HG03175 (cell line): ENCODE measurements at regions not wholly inside any gene's neighbourhood (a gene's known extent, or its start where the extent isn't known, plus 50 kb on each side); places are given as distances from the start of the nearest gene placed in this dataset.
"Not testable (repeated sequence)": the region's sequence is repeated elsewhere in the genome, so short reads cannot be mapped to it uniquely, and the experiment has no call there.

Experiments used
- ATAC-seq: cut with Tn5 transposase; IDR thresholded peaks from one replicate; pipeline ENCODE4 v1.9.1; 2021; ENCODE audit warnings: mild to moderate bottlenecking, moderate library complexity; ENCODE audit not compliant: unreplicated experiment

GRCh38 chr4:134911941-134912340 is 710.4 kb upstream of the PABPC4L start:
- no peak for ATAC-seq

- ATAC-seq, result no peak
These were observed 704.9 kb upstream of the PABPC4L start for GRCh38 chr4:134906404-134907023.

- no peak for ATAC-seq
These were observed 703.5 kb upstream of the PABPC4L start for GRCh38 chr4:134905061-134905460.

DNA sequence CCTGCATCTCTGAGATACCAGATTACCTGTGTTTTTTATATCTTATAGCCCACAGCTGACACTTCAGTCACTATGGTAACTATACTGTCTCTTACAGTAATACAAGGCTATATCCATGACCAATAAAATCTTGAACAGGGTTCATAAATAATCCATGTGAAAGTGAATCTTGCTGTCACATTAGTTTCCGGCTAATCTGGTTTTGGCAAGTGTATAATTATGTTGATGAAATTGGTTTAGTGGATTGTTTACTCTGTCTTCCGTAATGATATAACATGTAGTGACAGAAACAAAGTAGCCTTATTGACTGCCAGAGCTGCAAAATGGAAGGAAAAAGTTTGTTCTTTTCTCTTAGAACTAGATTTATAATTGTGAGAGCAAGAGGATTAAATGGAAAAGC is 686.6 kb upstream of the PABPC4L start:
- no peak for ATAC-seq

- no peak for ATAC-seq
These were observed 683.8 kb upstream of the PABPC4L start for GRCh38 chr4:134885436-134885835.

GRCh38 chr4:134883831-134884449 is 682.4 kb upstream of the PABPC4L start:
- no peak for ATAC-seq

DNA sequence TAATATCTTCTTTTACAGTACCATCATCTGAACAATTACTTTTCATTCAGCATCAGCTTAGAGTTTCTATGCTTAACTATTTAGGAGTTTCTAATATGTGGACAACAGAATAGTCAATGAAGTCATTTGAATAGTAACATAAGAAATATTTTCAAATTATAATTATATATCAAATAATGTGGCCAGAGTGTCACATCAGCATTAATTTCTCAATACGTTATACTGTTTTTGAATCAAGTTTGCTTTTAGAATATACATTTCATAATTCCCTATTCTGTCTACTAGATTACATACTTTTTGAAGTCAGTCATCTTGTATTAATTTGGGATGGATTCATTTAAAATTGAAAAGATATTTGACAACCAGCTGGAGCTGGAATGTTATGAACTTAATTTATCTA is 677.4 kb upstream of the PABPC4L start:
- no peak for ATAC-seq

DNA sequence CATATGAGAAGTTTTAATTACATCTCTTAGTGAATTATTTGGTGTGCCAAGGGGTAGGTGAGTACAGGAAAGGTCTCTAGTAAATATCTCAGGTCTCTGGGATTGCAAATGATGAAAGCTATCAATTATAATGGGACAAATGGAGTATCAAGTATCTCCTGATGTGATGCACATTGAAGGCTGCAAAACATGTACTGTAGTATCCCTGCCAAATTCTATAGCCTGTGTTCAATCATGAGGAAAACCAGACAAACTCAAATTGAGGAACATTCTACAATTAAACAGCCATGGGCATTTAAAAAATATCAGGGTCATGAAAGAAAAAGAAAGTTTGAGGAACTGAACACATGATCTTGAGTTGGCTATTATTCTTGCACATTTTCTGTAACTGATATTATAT is 665.4 kb upstream of the PABPC4L start:
- no peak for ATAC-seq

DNA sequence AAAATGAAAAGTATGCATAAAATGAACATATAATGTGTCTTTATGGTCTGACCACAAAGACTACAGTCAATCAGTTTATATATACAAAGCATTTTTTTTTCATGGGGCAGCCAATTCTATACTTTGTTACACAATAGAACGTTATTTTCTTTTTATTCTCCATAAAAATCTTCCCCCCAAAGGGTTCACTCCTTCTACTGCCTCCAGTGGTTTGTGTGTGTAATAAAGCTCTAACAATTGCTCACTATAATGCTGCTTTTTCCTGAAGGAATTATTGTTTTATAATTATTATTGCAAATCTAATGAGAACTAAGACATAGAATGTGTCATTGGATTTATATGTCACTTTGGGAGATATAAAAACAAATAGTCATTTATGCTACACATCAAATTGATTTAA is 664.1 kb upstream of the PABPC4L start:
- ATAC-seq, result no peak

DNA sequence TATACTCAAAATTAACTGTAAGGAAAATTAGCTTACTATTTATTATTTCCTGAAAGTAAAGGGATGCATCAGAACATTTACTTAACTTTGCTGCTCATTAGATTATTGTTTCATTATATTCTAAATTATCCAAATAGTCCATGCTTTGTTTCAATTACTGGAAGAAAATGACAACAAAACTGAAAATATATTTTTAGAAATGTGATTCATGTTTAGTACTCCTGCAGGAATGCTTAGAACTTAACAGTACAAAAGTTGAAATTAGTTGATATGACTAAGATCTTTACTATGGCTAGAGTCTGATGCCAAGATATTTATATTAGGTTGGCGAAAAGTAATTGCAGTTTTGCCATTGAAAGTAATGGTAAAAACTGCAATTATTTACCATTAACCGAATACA is 660.5 kb upstream of the PABPC4L start:
- no peak for ATAC-seq

GRCh38 chr4:134848681-134849080 is 647.1 kb upstream of the PABPC4L start:
- ATAC-seq, result no peak

GRCh38 chr4:134830741-134831140 is 629.2 kb upstream of the PABPC4L start:
- not testable (repeated sequence) for ATAC-seq

- no peak for ATAC-seq
These were observed 611.0 kb upstream of the PABPC4L start for GRCh38 chr4:134812611-134813010.

GRCh38 chr4:134807231-134807745 is 605.7 kb upstream of the PABPC4L start:
- no peak for ATAC-seq

- no peak for ATAC-seq
These were observed 597.0 kb upstream of the PABPC4L start for GRCh38 chr4:134798573-134798972.

DNA sequence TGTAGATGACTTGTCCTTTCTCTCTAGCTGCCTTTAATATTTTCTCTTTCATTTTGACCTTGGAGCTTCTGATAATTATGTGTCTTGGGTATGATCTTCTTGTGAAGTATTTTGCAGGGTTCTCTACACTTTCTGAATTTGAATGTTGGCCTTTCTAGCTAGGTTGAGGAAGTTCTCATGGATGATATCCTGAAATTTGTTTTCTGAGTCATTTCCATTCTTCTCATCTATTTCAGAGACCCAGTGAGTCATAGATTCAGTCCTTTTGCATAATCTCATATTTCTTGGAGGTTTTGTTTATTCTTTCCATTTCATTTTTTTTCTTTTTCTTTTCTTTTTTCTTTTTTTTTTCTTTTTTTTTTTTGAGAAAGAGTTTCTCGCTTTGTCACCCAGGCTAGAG is 585.7 kb upstream of the PABPC4L start:
- ATAC-seq, result no peak

- ATAC-seq, result no peak
These were observed 578.7 kb upstream of the PABPC4L start for GRCh38 chr4:134780244-134780643.

DNA sequence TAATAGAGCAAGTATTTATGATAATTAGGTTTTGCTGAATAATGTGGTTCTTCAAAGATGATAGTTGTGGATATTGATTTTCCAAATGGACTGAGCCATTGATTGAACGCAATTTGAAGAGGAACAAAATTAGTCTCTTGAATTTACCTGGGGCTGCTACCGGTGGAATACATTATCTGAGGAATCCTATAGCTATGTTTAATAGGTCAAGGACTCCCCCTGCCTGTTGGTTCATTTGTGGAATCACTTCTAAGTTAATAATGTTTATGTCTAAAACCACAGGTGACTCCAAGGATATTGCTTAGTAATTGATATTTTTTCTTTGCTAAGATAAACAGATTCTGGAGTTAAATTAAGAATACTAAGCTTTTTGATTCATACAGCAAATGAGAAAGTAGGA is 576.0 kb upstream of the PABPC4L start:
- no peak for ATAC-seq

DNA sequence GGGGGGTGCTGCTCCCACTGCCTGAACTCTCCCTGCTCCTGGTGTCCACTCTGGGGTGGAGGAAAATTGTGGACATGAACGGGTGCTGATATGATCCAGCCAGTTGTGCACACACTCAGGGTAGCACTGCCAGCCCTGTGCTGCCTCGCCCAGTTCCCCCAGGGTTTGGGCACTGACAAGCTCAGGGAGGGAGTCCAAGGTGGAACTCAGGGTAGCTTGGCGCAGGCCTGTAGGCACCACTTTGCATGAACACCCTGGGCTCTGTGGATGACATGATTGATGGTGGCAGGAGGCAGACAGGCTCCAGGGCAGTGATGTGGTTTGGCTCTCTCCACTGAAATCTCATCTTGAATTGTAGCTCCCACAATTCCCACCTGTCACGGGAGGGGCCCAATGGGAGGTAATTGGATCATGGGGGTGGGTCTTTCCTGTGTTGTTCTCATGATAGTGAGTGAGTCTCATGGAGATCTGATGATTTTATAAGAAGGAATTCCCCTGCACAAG is 572.0 kb upstream of the PABPC4L start:
- no peak for ATAC-seq

DNA sequence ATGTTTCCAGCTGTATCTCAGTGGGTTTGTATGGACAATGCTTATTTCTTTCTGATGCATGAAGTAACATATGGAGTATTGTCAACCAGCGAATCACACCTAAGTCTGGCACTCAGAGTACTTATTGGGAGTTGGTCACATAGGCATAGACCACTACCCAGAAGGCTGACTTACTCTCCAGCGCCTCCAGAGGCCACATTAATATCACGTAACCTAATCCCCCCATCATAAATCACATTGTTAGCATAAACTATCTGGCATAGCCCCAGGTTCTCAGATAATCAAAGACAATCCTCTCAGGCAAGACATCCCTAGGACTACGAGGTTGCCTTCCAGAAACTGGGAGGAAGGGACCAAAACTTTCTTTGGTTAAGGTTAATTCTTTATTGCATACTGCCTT is 560.5 kb upstream of the PABPC4L start:
- no peak for ATAC-seq

DNA sequence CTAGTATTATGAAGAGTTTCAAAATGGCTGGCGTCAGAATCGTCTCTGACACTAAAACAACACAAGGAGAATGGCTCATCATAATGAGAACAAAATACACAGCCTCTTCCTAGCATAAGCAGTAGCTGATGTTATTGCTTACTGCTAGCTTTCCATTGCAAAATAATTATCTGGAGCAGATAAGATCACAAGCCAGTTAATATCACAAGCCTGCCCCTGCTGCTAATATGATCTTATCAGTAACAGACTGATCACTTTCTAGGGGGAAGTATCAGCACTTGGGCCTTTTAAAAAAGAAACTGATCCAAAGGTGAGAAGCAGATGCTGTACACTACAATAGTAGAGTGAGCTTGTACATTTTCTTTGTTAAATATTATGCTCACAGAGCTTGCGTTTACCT is 554.8 kb upstream of the PABPC4L start:
- no peak for ATAC-seq

GRCh38 chr4:134754301-134755019 is 552.9 kb upstream of the PABPC4L start:
- ATAC-seq, result no peak
